ENCODE measurements at regions not wholly inside any gene's neighbourhood (a gene's known extent, or its start where the extent isn't known, plus 50 kb on each side); places are given as distances from the start of the nearest gene placed in this dataset.
A peak's percentile ranks its signal among the peaks of the same experiment; 100 is the strongest.

- Histone ChIP-seq H3K4me2 (ENCODE audit: low read length) (no peak overlapping the region), H3K4me1 (peaks cover 30% of the 10 kb centered on the region), H2AFZ (no peak overlapping the region), H3K79me2 (no peaks in the 10 kb centered on the region), H3K36me3 (ENCODE audit: control insufficient read depth, insufficient read depth, low read length) (no peaks in the 10 kb centered on the region), H3K27ac (no peak overlapping the region), H3K27me3 (ENCODE audit: control insufficient read depth, insufficient read depth, low read length) (no peaks in the 10 kb centered on the region), H3K9ac (no peak overlapping the region), H3K9me3 (ENCODE audit: control insufficient read depth, low read length) (no peaks in the 10 kb centered on the region), H3K4me3 (ENCODE audit: low read depth, low read length) (no peak overlapping the region)
- TF ChIP-seq, protein P1, sequence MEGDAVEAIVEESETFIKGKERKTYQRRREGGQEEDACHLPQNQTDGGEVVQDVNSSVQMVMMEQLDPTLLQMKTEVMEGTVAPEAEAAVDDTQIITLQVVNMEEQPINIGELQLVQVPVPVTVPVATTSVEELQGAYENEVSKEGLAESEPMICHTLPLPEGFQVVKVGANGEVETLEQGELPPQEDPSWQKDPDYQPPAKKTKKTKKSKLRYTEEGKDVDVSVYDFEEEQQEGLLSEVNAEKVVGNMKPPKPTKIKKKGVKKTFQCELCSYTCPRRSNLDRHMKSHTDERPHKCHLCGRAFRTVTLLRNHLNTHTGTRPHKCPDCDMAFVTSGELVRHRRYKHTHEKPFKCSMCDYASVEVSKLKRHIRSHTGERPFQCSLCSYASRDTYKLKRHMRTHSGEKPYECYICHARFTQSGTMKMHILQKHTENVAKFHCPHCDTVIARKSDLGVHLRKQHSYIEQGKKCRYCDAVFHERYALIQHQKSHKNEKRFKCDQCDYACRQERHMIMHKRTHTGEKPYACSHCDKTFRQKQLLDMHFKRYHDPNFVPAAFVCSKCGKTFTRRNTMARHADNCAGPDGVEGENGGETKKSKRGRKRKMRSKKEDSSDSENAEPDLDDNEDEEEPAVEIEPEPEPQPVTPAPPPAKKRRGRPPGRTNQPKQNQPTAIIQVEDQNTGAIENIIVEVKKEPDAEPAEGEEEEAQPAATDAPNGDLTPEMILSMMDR (IDR thresholded peaks at IDR 0.05) = no peak
Measured at GRCh38 chr20:40583205-40583604, 105.8 kb downstream of the MAFB start.

DNA sequence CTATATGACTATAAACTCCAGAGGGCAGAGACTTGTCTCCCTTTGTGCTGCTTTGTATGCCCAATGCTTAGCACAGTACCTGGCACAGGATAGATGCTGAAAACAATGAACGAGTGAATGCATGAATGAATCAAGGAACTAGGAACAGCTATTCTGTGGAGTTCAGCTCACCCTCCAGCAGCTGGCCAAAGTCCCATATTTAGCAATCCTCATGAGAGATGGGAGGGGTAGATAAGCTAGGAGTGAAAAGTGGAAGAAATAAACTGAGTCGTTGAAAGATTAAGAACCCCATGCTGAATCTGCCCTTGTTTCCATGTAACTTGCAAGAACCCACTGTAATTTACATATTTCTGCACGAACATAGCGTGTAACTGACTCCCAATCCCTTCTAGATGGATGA, 106.5 kb downstream of the MAFB start:
- Histone ChIP-seq H3K27me3 (ENCODE audit: control insufficient read depth, insufficient read depth, low read length) (no peaks in the 10 kb centered on the region), H3K79me2 (no peaks in the 10 kb centered on the region), H3K36me3 (ENCODE audit: control insufficient read depth, insufficient read depth, low read length) (no peaks in the 10 kb centered on the region), H3K27ac (no peak overlapping the region), H3K9ac (no peak overlapping the region), H2AFZ (no peak overlapping the region), H3K4me2 (ENCODE audit: low read length) (peak overlapping the region; percentile 28), H3K4me3 (ENCODE audit: low read depth, low read length) (no peak overlapping the region), H3K4me1 (peaks cover 30% of the 10 kb centered on the region), H3K9me3 (ENCODE audit: control insufficient read depth, low read length) (no peaks in the 10 kb centered on the region)
- TF ChIP-seq, protein P1 (IDR thresholded peaks at IDR 0.05) = no peak

- Histone ChIP-seq H3K36me3 (ENCODE audit: control insufficient read depth, insufficient read depth, low read length) (no peaks in the 10 kb centered on the region), H2AFZ (no peak overlapping the region), H3K79me2 (no peaks in the 10 kb centered on the region)
Measured at GRCh38 chr20:40579701-40580100, 109.3 kb downstream of the MAFB start.

DNA sequence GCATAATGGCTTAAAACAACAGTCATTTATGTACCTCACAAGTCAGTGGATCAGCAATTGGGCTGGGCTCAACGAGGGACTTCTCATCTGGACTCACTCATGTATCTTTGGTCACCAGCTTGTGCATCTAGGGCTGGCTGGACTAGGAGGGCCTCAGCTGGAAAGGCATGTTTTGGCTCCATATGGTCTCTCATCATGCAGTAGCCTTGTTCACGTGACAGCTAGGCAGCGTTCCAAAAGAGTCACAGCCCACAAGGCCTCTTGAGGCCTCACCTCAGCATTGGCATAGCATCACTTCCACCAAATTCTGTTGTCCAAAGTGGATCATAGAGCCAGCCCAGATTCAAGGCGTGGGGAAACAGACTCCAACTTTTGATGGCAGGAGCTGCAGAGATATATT, 110.1 kb downstream of the MAFB start:
- Histone ChIP-seq H3K9ac (no peak overlapping the region), H3K9me3 (ENCODE audit: control insufficient read depth, low read length) (no peaks in the 10 kb centered on the region), H3K79me2 (no peaks in the 10 kb centered on the region), H3K36me3 (ENCODE audit: control insufficient read depth, insufficient read depth, low read length) (no peaks in the 10 kb centered on the region), H3K4me3 (ENCODE audit: low read depth, low read length) (no peak overlapping the region), H3K27ac (no peak overlapping the region), H2AFZ (no peak overlapping the region), H3K4me2 (ENCODE audit: low read length) (no peak overlapping the region), H3K27me3 (ENCODE audit: control insufficient read depth, insufficient read depth, low read length) (no peaks in the 10 kb centered on the region), H3K4me1 (peaks cover 21% of the 10 kb centered on the region)
- TF ChIP-seq, protein P1 (IDR thresholded peaks at IDR 0.05) = no peak

More at GRCh38 chr20:40579701-40580100, 109.3 kb downstream of the MAFB start:
- H3K4me3 ChIP-seq (ENCODE audit: low read depth, low read length) = no peak overlapping the region
- H3K4me2 ChIP-seq (ENCODE audit: low read length) = peak overlapping the region; percentile 47
- TF ChIP-seq, protein P1 (IDR thresholded peaks at IDR 0.05) = no peak
- no peaks in the 10 kb centered on the region for H3K9me3 ChIP-seq (ENCODE audit: control insufficient read depth, low read length)
- peaks cover 29% of the 10 kb centered on the region for H3K4me1 ChIP-seq
- no peak overlapping the region for H3K9ac ChIP-seq
- H3K27me3 ChIP-seq (ENCODE audit: control insufficient read depth, insufficient read depth, low read length) = no peaks in the 10 kb centered on the region
- peak overlapping the region; percentile 49 for H3K27ac ChIP-seq

DNA sequence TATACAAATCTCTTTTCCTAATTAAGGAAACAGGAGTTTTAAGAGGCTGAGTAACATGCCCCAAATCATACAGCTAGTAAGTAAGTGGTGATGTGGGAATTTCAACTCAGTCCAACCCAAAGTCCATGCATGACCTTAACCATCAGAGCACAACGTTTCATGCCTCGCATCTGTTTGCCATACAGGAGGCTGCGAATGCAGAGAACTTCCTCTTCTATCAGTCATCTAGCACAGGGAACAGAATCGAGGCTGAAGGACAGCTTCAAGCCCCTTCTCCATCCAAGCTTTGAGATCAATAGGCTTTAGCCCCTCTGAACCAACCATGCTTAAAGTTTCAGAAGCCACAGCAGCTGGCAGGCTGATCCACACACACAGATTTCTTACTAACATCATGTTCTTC, 113.2 kb downstream of the MAFB start:
- Histone ChIP-seq H3K27me3 (ENCODE audit: control insufficient read depth, insufficient read depth, low read length) (no peaks in the 10 kb centered on the region), H3K9ac (no peak overlapping the region), H3K9me3 (ENCODE audit: control insufficient read depth, low read length) (no peaks in the 10 kb centered on the region), H3K4me1 (peaks cover 9% of the 10 kb centered on the region), H3K4me2 (ENCODE audit: low read length) (no peak overlapping the region), H3K36me3 (ENCODE audit: control insufficient read depth, insufficient read depth, low read length) (no peaks in the 10 kb centered on the region), H3K79me2 (no peaks in the 10 kb centered on the region), H3K27ac (no peak overlapping the region), H3K4me3 (ENCODE audit: low read depth, low read length) (no peak overlapping the region), H2AFZ (no peak overlapping the region)
- TF ChIP-seq, protein P1 (IDR thresholded peaks at IDR 0.05) = no peak

All from parathyroid adenoma (tissue), 2 donors.